Ishikawa (cell line): ENCODE measurements at regions not wholly inside any gene's neighbourhood (a gene's known extent, or its start where the extent isn't known, plus 50 kb on each side); places are given as distances from the start of the nearest gene placed in this dataset.

Experiments
- CEBPB ChIP-seq: IDR thresholded peaks from 2 replicates; pipeline ENCODE4 v1.6.1; 2012
- CREB1 ChIP-seq: IDR thresholded peaks from 2 replicates; pipeline ENCODE4 v1.6.1; 2012; ENCODE audit warnings: low read depth
- EGR1 ChIP-seq: IDR thresholded peaks from 2 replicates; pipeline ENCODE4 v1.6.1; 2012
- EP300 ChIP-seq: IDR thresholded peaks from 2 replicates; pipeline ENCODE4 v1.6.1; 2012; ENCODE audit warnings: borderline replicate concordance
- FOXM1 ChIP-seq: IDR thresholded peaks from 2 replicates; pipeline ENCODE4 v1.6.1; 2012; ENCODE audit warnings: low read depth, borderline replicate concordance
- NFIC ChIP-seq: IDR thresholded peaks from 2 replicates; pipeline ENCODE4 v1.6.1; 2012
- RAD21 ChIP-seq: IDR thresholded peaks from 2 replicates; pipeline ENCODE4 v1.6.1; 2012; ENCODE audit warnings: low read depth
- TAF1 ChIP-seq: IDR thresholded peaks from 2 replicates; pipeline ENCODE4 v1.6.1; 2012; ENCODE audit warnings: low read depth, mild to moderate bottlenecking
- TCF12 ChIP-seq: IDR thresholded peaks from 2 replicates; pipeline ENCODE4 v1.6.1; 2012; ENCODE audit warnings: low read depth
- TEAD4 ChIP-seq: IDR thresholded peaks from 2 replicates; pipeline ENCODE4 v1.6.1; 2012
- YY1 ChIP-seq: IDR thresholded peaks from 2 replicates; pipeline ENCODE4 v1.6.1; 2012; ENCODE audit warnings: low read depth
- ZBTB7A ChIP-seq: IDR thresholded peaks from 2 replicates; pipeline ENCODE4 v1.6.1; 2012; ENCODE audit warnings: low read depth
- TF ChIP-seq, protein P1 (sequence below): IDR thresholded peaks from 2 replicates; pipeline ENCODE4 v1.6.1; 2012; ENCODE audit warnings: low read depth, mild to moderate bottlenecking
- TF ChIP-seq, protein P2 (sequence below): IDR thresholded peaks from 2 replicates; pipeline ENCODE4 v1.6.1; 2012
- TF ChIP-seq, protein P3 (sequence below): IDR thresholded peaks from 2 replicates; pipeline ENCODE4 v1.6.1; 2012

DNA sequence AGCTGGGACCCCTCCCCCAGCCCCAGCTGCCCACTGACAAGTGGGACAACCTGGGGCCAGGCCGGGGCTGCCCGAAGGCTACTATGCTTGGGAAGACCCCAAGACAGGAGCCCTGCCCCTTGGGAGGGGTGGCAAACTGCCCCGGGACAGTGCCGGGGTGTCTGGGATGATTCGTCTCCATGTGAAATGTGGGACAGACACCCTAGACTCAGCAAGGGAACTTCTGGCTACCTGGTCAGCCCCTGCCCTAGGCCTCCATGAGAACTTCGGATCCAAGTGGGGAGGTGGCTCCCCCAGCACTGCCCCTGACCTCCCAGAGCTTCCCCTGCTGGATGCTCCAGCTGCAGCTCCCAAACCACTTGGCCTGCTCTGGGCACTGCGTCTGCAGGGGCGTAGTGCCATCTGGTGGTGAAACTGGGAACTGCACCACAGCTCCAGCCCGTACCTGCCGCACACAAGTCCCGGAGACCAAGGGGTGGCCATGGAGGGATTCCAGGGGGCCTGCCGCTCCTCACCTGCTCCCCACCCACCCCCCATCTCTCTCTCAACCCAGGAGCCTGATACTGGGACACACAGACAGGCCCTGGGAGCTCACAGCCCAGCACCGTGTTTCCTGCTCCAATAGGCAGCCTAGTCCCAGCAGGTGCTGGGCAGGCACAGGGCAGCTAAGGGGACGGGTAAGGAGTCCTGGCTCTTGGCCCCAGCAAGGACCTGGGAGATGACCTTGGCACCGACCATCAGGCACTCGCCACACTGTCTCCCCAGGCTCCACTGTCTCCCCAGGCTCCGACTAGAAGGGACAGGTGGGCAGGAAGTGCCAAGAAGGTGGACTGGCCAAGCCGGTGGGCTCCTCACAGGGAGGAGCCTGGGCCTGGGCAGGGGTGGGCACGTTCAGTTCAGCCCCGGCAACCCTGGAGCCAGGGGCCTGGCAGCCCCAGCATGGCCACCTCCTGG is 194.1 kb downstream of the IGLL1 start:
- no peak for TF ChIP-seq EP300
- peak; percentile 98 for TF ChIP-seq RAD21

DNA sequence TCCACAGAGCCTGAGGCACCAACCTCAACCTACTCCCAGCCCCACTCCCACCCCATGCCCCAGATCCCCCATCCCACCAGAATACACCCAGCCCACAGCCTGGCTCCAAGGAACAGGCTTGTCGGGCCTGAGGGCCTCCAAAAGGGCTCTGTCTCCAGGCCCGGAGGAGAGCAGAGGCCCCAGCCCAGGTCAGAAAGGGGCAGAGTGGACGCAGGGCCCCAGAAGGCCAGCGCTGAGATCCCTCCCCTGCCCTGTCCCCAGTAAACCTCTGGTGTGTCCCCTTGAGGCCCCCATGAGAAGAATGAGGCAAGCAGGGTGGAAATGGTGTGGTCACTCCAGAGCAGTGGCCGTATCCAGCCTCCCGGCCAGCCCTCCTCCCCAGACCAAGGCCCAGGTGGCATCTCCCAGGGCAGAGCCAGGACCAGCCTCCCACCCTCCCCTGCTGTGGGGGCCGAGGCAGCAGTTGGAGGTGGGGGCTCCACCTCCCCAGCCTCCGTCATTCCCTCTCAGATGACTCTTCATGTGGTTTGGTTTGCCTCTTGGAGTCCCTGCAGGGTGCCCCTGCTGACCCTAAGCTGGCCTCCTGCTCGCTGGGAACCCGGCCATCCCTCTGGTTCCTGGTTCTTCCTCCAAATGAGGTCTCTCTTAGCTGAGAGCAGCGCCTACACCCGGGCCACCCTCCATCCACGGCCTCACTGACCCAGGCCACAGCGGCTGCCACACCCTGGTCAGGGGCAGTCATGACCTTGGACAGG is 195.0 kb downstream of the IGLL1 start:
- TF ChIP-seq YY1 (no peak), TAF1 (no peak), TCF12 (no peak), FOXM1 (no peak), TEAD4 (no peak), RAD21 (no peak), CEBPB (no peak), EGR1 (no peak), CREB1 (no peak), ZBTB7A (no peak), EP300 (no peak), NFIC (no peak)
- TF ChIP-seq, protein P1, sequence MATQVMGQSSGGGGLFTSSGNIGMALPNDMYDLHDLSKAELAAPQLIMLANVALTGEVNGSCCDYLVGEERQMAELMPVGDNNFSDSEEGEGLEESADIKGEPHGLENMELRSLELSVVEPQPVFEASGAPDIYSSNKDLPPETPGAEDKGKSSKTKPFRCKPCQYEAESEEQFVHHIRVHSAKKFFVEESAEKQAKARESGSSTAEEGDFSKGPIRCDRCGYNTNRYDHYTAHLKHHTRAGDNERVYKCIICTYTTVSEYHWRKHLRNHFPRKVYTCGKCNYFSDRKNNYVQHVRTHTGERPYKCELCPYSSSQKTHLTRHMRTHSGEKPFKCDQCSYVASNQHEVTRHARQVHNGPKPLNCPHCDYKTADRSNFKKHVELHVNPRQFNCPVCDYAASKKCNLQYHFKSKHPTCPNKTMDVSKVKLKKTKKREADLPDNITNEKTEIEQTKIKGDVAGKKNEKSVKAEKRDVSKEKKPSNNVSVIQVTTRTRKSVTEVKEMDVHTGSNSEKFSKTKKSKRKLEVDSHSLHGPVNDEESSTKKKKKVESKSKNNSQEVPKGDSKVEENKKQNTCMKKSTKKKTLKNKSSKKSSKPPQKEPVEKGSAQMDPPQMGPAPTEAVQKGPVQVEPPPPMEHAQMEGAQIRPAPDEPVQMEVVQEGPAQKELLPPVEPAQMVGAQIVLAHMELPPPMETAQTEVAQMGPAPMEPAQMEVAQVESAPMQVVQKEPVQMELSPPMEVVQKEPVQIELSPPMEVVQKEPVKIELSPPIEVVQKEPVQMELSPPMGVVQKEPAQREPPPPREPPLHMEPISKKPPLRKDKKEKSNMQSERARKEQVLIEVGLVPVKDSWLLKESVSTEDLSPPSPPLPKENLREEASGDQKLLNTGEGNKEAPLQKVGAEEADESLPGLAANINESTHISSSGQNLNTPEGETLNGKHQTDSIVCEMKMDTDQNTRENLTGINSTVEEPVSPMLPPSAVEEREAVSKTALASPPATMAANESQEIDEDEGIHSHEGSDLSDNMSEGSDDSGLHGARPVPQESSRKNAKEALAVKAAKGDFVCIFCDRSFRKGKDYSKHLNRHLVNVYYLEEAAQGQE: no peak
- TF ChIP-seq, protein P2, sequence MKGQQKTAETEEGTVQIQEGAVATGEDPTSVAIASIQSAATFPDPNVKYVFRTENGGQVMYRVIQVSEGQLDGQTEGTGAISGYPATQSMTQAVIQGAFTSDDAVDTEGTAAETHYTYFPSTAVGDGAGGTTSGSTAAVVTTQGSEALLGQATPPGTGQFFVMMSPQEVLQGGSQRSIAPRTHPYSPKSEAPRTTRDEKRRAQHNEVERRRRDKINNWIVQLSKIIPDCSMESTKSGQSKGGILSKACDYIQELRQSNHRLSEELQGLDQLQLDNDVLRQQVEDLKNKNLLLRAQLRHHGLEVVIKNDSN: no peak
- TF ChIP-seq, protein P3, sequence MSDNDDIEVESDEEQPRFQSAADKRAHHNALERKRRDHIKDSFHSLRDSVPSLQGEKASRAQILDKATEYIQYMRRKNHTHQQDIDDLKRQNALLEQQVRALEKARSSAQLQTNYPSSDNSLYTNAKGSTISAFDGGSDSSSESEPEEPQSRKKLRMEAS: no peak

DNA sequence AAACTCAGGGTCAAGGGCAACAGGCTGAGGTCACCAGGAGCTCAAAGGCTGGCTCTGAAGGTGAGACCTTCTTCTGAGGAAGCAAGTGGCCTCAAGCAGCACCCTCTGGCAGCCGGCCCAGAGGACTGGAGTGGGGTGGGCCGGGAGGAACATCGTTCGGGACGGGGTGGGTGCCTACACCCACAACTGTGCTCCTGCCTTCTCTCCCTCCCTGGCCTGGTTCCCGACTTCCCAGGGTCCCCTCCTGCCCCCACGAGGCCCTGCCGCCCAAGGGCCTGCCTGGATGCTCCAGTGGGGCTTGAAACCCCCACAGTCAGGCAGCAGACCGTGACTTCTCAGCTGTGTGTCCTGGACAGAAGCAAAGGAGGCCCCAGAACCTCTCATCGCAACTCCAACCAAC is 195.7 kb downstream of the IGLL1 start:
- TF ChIP-seq TEAD4 (no peak), ZBTB7A (no peak), CEBPB (no peak), EP300 (no peak), FOXM1 (no peak), TCF12 (no peak), NFIC (no peak), EGR1 (no peak)
- TF ChIP-seq, protein P3: no peak
- TF ChIP-seq, protein P2: no peak
- TF ChIP-seq, protein P1: no peak

DNA sequence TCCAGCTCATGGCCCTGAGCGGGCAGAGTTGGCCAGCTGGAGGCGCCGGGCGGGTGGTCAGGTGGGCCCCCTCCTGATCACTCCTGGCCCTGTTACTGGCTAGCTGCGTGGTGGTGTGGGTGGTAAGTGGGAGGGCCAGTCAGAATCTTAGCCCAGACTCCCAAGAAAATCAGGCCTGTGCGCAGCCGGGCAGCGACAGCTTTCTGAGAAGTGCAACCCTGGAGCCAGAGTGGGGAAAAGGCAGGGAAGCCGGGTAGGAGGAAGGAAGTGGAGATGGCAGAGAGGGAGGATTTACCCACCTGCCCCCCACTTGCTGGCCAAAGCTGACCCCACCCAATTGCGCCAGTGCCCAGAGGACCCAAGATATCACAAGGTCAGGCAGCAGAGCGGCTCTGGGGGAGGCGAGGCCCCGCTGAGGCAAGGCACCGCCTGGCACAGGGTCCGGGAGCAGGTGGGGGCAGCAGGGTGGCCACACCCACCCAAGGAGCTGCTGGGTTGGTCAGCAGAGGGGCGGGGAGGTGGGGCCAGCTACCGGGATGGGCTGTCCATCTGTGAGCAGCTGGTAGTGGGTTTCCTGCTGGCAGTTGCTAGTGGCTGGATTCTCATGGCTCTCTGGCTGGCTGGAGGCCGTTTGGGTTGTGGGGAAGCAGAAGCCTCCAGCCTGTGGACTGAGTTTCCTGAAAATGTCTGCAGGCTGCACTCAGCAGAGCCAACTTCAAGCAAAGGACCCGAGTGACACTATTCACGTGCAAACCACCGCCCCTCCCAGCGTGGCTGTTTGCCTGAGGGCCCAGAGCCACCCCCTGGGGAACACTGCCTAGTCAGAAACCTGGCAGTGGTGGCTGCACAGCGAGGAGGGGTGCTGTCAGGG is 196.4 kb downstream of the IGLL1 start:
- no peak for TF ChIP-seq RAD21
- TF ChIP-seq, protein P3: no peak
- TF ChIP-seq NFIC: no peak
- no peak for TF ChIP-seq EP300
- TF ChIP-seq CREB1: no peak
- no peak for TF ChIP-seq TAF1
- no peak for TF ChIP-seq YY1
- no peak for TF ChIP-seq TCF12
- no peak for TF ChIP-seq EGR1
